C4-2B (cell line): ENCODE measurements at regions not wholly inside any gene's neighbourhood (a gene's known extent, or its start where the extent isn't known, plus 50 kb on each side); places are given as distances from the start of the nearest gene placed in this dataset.
"Not testable (repeated sequence)": the region's sequence is repeated elsewhere in the genome, so short reads cannot be mapped to it uniquely, and the experiment has no call there.

Source experiments
- H3K27ac ChIP-seq: fragments of 450-650 bp; 2 replicates; pipeline ENCODE4 v1.5.1; 2017
- CTCF ChIP-seq: fragments of 450-650 bp; conservative IDR thresholded peaks from 2 replicates; pipeline ENCODE4 v1.5.1; 2017; ENCODE audit warnings: mild to moderate bottlenecking
- ZFX ChIP-seq: fragments of 450-650 bp; IDR thresholded peaks from 2 replicates; pipeline ENCODE4 v1.6.1; 2017

GRCh38 chr10:124245191-124245590 lies 151.8 kb upstream of the CHST15 start:
- H3K27ac ChIP-seq, result no peak overlapping the region
- TF ChIP-seq ZFX, result no peak
- no peak for TF ChIP-seq CTCF

- TF ChIP-seq CTCF (no peak), ZFX (no peak)
- H3K27ac ChIP-seq, result no peak overlapping the region
These were observed 151.0 kb upstream of the CHST15 start for GRCh38 chr10:124244256-124244877.

- TF ChIP-seq ZFX (no peak), CTCF (no peak)
- H3K27ac ChIP-seq, result no peak overlapping the region
These were observed 150.3 kb upstream of the CHST15 start for GRCh38 chr10:124243702-124244121.

GRCh38 chr10:124242791-124243190 lies 149.4 kb upstream of the CHST15 start:
- no peak overlapping the region for H3K27ac ChIP-seq
- no peak for TF ChIP-seq ZFX
- no peak for TF ChIP-seq CTCF

DNA sequence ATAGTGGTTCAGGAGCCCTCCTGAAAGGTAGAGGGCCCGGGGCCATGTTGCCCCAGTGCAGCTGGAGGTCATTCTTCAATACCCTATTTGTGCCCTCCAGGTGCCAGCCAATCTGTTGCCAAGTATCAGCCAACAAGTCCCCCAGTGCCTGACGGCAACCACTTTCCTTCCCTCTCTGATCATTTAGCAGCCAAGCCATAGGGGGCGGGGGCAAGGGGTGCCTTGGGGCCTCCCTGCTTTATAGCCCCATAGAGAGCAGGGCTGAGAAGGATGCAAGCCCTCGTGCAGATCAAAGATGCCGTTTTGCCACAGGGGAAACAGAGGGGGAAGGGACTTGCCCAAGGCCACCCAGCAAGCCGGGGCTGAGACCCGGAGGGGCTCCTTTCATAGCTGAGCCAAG lies 149.0 kb upstream of the CHST15 start:
- H3K27ac ChIP-seq, result no peak overlapping the region
- no peak for TF ChIP-seq ZFX
- TF ChIP-seq CTCF, result no peak

DNA sequence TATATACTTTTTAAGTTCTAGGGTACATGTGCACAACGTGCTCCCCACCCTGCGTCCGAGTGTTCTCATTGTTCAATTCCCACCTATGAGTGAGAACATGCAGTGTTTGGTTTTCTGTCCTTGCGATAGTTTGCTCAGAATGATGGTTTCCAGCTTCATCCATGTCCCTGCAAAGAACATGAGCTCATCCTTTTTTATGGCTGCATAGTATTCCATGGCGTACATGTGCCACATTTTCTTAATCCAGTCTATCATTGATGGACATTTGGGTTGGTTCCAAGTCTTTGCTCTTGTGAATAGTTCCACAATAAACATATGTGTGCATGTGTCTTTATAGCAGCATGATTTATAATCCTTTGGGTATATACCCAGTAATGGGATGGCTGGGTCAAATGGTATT lies 148.1 kb upstream of the CHST15 start:
- not testable (repeated sequence) for H3K27ac ChIP-seq

DNA sequence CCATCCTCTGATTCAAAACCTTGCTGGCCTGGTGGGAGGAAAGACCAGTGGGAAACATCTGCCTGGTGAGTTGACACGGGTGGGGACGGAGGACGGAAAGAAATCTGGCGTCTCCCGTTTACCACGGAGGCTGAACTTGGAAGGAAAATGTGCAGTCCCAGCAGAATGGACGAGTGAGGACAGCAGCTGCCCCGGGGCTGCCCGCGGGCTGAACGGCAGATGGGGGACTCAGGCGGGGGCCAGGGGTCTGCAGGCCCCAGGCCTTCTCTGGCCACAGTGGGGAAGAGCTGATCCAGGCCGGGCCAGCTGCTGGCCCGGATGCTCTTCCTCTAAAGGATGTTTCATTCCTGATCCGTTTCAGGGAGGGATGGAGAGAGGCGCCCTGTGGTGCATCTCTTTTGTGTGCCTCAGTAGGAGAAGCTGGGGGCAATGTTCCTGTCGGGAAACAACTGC lies 147.5 kb upstream of the CHST15 start:
- no peak for TF ChIP-seq ZFX
- TF ChIP-seq CTCF, result no peak
- no peak overlapping the region for H3K27ac ChIP-seq

DNA sequence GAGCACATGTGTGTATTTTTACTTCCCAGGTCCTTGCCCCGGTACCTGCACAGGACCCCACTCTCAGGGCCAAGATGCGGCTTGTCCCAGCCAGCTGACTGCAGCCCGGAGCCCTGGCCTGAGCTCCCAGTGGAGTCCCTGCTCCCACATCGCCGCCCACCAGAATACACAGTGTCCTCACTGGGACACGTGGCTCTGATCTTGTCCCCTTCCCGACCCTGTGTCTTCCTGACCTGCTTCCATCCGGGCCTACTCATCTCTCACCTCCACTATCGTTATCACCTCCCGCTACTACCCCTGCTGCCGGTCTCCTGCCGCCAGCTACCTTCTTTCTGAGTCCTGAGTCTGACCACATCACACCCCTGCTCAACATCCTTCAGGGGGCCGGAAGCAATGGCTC lies 146.3 kb upstream of the CHST15 start:
- H3K27ac ChIP-seq, result no peak overlapping the region
- TF ChIP-seq ZFX (no peak), CTCF (no peak)
